Endothelial cell (in vitro differentiated cells): ENCODE measurements at regions not wholly inside any gene's neighbourhood (a gene's known extent, or its start where the extent isn't known, plus 50 kb on each side); places are given as distances from the start of the nearest gene placed in this dataset.

ENCODE experiments used
- DNase-seq: peaks from one replicate; pipeline ENCODE4 v3.0.0; 2021; ENCODE audit warnings: low spot score
- H3K27ac Mint-ChIP-seq: one replicate; pipeline ENCODE4 v1.8.0; 2021; ENCODE audit warnings: mixed read lengths, inconsistent platforms; ENCODE audit not compliant: unreplicated experiment
- H3K27me3 Mint-ChIP-seq: one replicate; pipeline ENCODE4 v1.8.0; 2021; ENCODE audit warnings: mild to moderate bottlenecking, moderate library complexity, mixed read lengths, inconsistent platforms; ENCODE audit not compliant: unreplicated experiment
- H3K36me3 Mint-ChIP-seq: one replicate; pipeline ENCODE4 v1.8.0; 2021; ENCODE audit warnings: mild to moderate bottlenecking, low read depth, mixed read lengths, inconsistent platforms; ENCODE audit not compliant: unreplicated experiment
- H3K4me1 Mint-ChIP-seq: one replicate; pipeline ENCODE4 v1.8.0; 2021; ENCODE audit warnings: mild to moderate bottlenecking, mixed read lengths, inconsistent platforms; ENCODE audit not compliant: unreplicated experiment
- H3K4me3 Mint-ChIP-seq: one replicate; pipeline ENCODE4 v1.8.0; 2021; ENCODE audit warnings: mild to moderate bottlenecking, mixed read lengths, inconsistent platforms; ENCODE audit not compliant: unreplicated experiment
- H3K9me3 Mint-ChIP-seq: one replicate; pipeline ENCODE4 v1.8.0; 2021; ENCODE audit warnings: mixed read lengths, inconsistent platforms; ENCODE audit not compliant: unreplicated experiment
- CTCF ChIP-seq: fragments of 200-600 bp; sonication (generic); IDR thresholded peaks from one replicate; pipeline ENCODE4 v1.5.0; 2021; ENCODE audit warnings: antibody characterized with exemption; ENCODE audit not compliant: unreplicated experiment

GRCh38 chr14:35988972-35989690 lies 163.0 kb downstream of the BRMS1L start:
- Mint-ChIP-seq H3K4me3 (no peak overlapping the region), H3K27ac (no peak overlapping the region), H3K9me3 (no peaks in the 10 kb centered on the region), H3K36me3 (no peaks in the 10 kb centered on the region), H3K4me1 (peaks cover 8% of the 10 kb centered on the region), H3K27me3 (peaks cover 3% of the 10 kb centered on the region)
- no peak for DNase-seq
- no peak for TF ChIP-seq CTCF

- no peak for TF ChIP-seq CTCF
- H3K36me3 Mint-ChIP-seq, result no peaks in the 10 kb centered on the region
- no peak for DNase-seq
- H3K9me3 Mint-ChIP-seq, result no peaks in the 10 kb centered on the region
- H3K4me1 Mint-ChIP-seq, result peaks cover 8% of the 10 kb centered on the region
- no peak overlapping the region for H3K4me3 Mint-ChIP-seq
- H3K27me3 Mint-ChIP-seq, result peaks cover 3% of the 10 kb centered on the region
- H3K27ac Mint-ChIP-seq, result no peak overlapping the region
These were observed 162.4 kb downstream of the BRMS1L start for GRCh38 chr14:35988550-35988949.

GRCh38 chr14:35987731-35988130 lies 161.6 kb downstream of the BRMS1L start:
- Mint-ChIP-seq H3K4me3 (no peak overlapping the region), H3K9me3 (no peaks in the 10 kb centered on the region), H3K36me3 (no peaks in the 10 kb centered on the region), H3K4me1 (peaks cover 8% of the 10 kb centered on the region), H3K27ac (no peak overlapping the region), H3K27me3 (peaks cover 3% of the 10 kb centered on the region)
- DNase-seq, result no peak
- no peak for TF ChIP-seq CTCF

- H3K9me3 Mint-ChIP-seq, result no peaks in the 10 kb centered on the region
- no peak for TF ChIP-seq CTCF
- peaks cover 8% of the 10 kb centered on the region for H3K4me1 Mint-ChIP-seq
- no peaks in the 10 kb centered on the region for H3K36me3 Mint-ChIP-seq
- H3K27ac Mint-ChIP-seq, result no peak overlapping the region
- peaks cover 3% of the 10 kb centered on the region for H3K27me3 Mint-ChIP-seq
- no peak for DNase-seq
- H3K4me3 Mint-ChIP-seq, result no peak overlapping the region
These were observed 160.1 kb downstream of the BRMS1L start for GRCh38 chr14:35986219-35986573.

- Mint-ChIP-seq H3K4me3 (no peak overlapping the region), H3K27me3 (peaks cover 3% of the 10 kb centered on the region), H3K36me3 (no peaks in the 10 kb centered on the region), H3K4me1 (peaks cover 6% of the 10 kb centered on the region), H3K9me3 (no peaks in the 10 kb centered on the region), H3K27ac (no peak overlapping the region)
- TF ChIP-seq CTCF, result no peak
- DNase-seq, result no peak
These were observed 159.5 kb downstream of the BRMS1L start for GRCh38 chr14:35985474-35986218.
